ENCODE measurements at regions not wholly inside any gene's neighbourhood (a gene's known extent, or its start where the extent isn't known, plus 50 kb on each side); places are given as distances from the start of the nearest gene placed in this dataset.

DNA sequence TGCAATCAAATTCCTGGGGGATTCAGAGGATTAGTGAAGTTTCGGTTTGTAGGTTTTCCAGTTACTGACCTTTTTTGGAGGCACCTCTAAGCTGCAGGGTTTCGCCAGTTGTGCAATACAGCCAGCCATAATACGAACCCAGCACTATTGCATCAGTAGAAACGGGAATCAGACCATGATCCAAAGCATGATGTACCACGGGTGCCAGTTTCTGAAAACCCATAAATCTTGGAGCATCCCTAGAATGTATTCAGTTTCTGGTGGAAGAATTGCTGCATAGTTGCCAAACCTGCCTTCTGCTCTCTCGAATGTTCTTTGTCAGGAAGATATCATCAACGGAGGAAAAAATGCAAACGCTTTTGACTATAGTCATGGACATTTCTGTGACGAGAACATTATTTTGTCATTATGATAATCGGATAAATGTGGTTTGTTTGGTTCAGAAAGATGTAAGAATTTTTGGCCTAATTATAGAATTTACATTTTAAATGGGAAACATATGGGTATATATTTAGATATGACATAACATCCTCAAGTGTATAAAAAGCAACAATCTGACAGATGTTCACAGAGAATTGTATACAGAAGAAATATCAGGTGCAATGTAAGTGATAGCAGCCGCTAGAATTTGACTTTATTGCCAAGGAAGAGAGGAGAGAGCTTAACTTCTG, 186.2 kb upstream of the PRKCQ start:
- H3K4me3 ChIP-seq (ENCODE audit: control insufficient read depth, low read depth, low read length) = no peak overlapping the region; the same call in 1 of the 2 replicates
- TF ChIP-seq, protein P1, sequence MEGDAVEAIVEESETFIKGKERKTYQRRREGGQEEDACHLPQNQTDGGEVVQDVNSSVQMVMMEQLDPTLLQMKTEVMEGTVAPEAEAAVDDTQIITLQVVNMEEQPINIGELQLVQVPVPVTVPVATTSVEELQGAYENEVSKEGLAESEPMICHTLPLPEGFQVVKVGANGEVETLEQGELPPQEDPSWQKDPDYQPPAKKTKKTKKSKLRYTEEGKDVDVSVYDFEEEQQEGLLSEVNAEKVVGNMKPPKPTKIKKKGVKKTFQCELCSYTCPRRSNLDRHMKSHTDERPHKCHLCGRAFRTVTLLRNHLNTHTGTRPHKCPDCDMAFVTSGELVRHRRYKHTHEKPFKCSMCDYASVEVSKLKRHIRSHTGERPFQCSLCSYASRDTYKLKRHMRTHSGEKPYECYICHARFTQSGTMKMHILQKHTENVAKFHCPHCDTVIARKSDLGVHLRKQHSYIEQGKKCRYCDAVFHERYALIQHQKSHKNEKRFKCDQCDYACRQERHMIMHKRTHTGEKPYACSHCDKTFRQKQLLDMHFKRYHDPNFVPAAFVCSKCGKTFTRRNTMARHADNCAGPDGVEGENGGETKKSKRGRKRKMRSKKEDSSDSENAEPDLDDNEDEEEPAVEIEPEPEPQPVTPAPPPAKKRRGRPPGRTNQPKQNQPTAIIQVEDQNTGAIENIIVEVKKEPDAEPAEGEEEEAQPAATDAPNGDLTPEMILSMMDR (IDR thresholded peaks at IDR 0.05; ENCODE audit: control insufficient read depth, insufficient read depth, low read depth, low read length, missing control alignments) = no peak
- peak; percentile 67 for DNase-seq (ENCODE audit: low read depth)

DNA sequence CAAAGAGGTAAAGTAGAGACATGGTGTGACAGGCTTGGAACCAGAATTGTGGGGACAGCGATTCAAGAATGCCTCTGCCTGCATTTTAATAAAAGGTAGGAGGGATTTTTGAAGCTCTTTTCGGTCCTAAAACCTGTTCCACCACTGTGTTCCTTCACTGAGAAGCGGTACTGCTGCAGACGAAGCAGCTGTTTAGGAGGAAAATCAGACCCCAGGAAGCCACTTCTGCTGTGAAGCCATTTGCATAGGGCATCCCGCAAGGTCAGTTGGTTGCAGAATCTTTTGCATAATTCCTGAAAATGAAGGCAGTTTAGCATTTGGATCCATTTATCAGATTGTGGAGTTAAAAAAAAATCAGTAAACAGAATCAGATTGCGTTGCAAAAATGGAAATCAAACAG, 183.3 kb upstream of the PRKCQ start:
- no peak overlapping the region for H3K4me3 ChIP-seq (ENCODE audit: control insufficient read depth, low read depth, low read length)
- TF ChIP-seq, protein P1 (IDR thresholded peaks at IDR 0.05; ENCODE audit: control insufficient read depth, insufficient read depth, low read depth, low read length, missing control alignments) = no peak
- DNase-seq (ENCODE audit: low read depth) = no peak

DNA sequence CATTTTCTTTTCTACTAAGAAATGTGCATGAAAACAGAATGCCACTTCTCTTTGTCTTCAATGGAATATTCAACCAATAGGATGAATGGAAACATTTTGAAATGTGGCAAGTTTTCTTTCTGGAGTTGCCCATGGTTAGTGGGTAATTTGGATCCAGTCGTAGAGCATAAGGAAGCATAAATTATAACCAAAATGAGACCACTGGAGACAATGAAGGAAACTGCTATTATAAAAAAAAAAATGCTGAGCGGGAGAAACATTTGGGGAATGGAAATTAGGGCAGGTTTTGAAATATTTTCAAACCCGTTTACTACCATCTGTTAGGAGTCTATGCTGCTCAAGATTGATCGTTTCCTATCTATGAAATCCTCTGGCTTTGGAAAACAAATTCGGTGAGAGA, 182.9 kb upstream of the PRKCQ start:
- TF ChIP-seq, protein P1 (IDR thresholded peaks at IDR 0.05; ENCODE audit: control insufficient read depth, insufficient read depth, low read depth, low read length, missing control alignments) = no peak
- H3K4me3 ChIP-seq (ENCODE audit: control insufficient read depth, low read depth, low read length) = no peak overlapping the region
- no peak for DNase-seq (ENCODE audit: low read depth)

DNA sequence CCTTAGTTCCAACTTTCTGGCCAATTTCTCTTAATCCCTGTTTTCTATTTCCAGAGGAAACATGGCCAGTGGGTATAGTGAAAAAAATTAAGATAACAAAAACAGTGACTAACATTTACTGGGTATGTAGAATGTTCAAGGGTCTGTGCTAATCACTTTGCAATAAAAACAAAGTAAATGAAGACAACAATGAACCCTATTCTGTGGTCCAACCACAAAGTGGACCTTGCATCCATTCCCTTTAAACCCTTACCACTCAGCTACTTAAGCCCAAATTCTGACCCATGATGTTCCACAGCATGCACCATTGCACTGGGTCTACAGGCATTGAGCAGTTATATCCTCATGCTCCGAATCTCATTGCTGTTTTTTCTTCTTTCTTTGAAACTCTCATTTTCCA, 179.9 kb upstream of the PRKCQ start:
- DNase-seq (ENCODE audit: low read depth) = no peak
- H3K4me3 ChIP-seq (ENCODE audit: control insufficient read depth, low read depth, low read length) = no peak overlapping the region
- TF ChIP-seq, protein P1 (IDR thresholded peaks at IDR 0.05; ENCODE audit: control insufficient read depth, insufficient read depth, low read depth, low read length, missing control alignments) = no peak

DNA sequence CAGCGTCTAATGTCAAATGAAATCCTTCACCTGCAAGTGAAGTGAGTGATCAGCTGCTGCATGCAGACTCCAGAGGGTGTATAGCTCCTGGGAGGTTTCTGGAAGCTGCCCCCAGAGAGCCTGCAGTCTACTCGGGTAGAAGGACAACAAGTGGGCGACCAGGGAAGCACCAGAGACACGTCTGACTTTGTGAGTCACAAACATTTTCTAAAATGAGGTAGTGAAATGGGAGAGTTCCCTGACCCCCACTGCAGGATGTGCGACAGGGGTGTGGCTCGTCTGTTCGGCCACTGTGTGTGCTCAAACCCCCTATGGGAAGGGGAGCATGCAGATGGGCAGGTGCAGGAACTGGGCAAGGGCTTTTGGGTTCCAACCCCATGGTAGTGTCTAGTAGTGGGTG, 177.1 kb upstream of the PRKCQ start:
- DNase-seq (ENCODE audit: low read depth) = no peak
- no peak overlapping the region for H3K4me3 ChIP-seq (ENCODE audit: control insufficient read depth, low read depth, low read length)
- TF ChIP-seq, protein P1 (IDR thresholded peaks at IDR 0.05; ENCODE audit: control insufficient read depth, insufficient read depth, low read depth, low read length, missing control alignments) = no peak

DNA sequence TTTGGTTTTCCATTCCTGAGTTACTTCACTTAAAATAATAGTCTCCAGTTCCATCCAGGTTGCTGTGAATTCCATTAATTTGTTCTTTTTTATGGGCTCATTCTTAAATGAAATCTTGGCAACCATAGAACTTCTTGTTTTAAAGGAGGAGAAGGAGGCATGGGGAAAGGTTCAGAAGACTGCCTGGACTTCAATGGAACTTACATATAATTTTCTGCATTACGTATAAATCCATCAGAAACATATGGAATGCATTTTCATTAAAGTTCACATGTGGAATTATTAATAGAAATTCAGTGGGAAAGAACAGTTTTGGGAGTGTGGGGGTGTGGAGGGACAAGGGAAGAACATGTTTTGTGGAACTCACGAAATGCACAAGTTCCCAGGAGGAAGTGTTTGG, 176.6 kb upstream of the PRKCQ start:
- DNase-seq (ENCODE audit: low read depth) = no peak
- TF ChIP-seq, protein P1 (IDR thresholded peaks at IDR 0.05; ENCODE audit: control insufficient read depth, insufficient read depth, low read depth, low read length, missing control alignments) = no peak
- no peak overlapping the region for H3K4me3 ChIP-seq (ENCODE audit: control insufficient read depth, low read depth, low read length)

All from AG09309 (cell line).